Neural progenitor cell (in vitro differentiated cells): ENCODE measurements at regions not wholly inside any gene's neighbourhood (a gene's known extent, or its start where the extent isn't known, plus 50 kb on each side); places are given as distances from the start of the nearest gene placed in this dataset.

Source experiments
- CTCF ChIP-seq: fragments of 200-600 bp; sonication (generic); IDR thresholded peaks from 2 replicates; pipeline ENCODE4 v1.5.1; 2017; ENCODE audit warnings: antibody characterized with exemption, mild to moderate bottlenecking
- EZH2 ChIP-seq: fragments of 200-600 bp; sonication (generic); IDR thresholded peaks from 2 replicates; pipeline ENCODE4 v1.6.1; 2017; ENCODE audit warnings: antibody characterized with exemption, mild to moderate bottlenecking, moderate library complexity
- EZH2phosphoT487 ChIP-seq: fragments of 200-600 bp; sonication (generic); IDR thresholded peaks from 2 replicates; pipeline ENCODE4 v1.6.1; 2017; ENCODE audit warnings: antibody characterized with exemption

- TF ChIP-seq EZH2 (no peak), CTCF (no peak), EZH2phosphoT487 (no peak)
Measured at GRCh38 chr1:221294242-221294641, 415.0 kb downstream of the HLX start.
